GM19397 (cell line): ENCODE measurements at regions not wholly inside any gene's neighbourhood (a gene's known extent, or its start where the extent isn't known, plus 50 kb on each side); places are given as distances from the start of the nearest gene placed in this dataset.

Source experiments
- ATAC-seq: cut with Tn5 transposase; IDR thresholded peaks from one replicate; pipeline ENCODE4 v1.9.1; 2021; ENCODE audit warnings: mild to moderate bottlenecking, moderate library complexity; ENCODE audit not compliant: unreplicated experiment

- ATAC-seq: no peak
Measured at GRCh38 chr9:515665-516064, 301.0 kb downstream of the DOCK8 start.

- ATAC-seq: no peak
Measured at GRCh38 chr9:517993-518392, 303.3 kb downstream of the DOCK8 start.

GRCh38 chr9:518540-518939 is 303.9 kb downstream of the DOCK8 start:
- ATAC-seq: no peak

GRCh38 chr9:519579-519978 is 304.9 kb downstream of the DOCK8 start:
- ATAC-seq: no peak

GRCh38 chr9:520302-520701 is 305.6 kb downstream of the DOCK8 start:
- no peak for ATAC-seq

- ATAC-seq: no peak
Measured at GRCh38 chr9:522190-522589, 307.5 kb downstream of the DOCK8 start.

- ATAC-seq: no peak
Measured at GRCh38 chr9:522658-523057, 308.0 kb downstream of the DOCK8 start.

- ATAC-seq: no peak
Measured at GRCh38 chr9:523444-523843, 308.8 kb downstream of the DOCK8 start.

GRCh38 chr9:524008-524407 is 309.3 kb downstream of the DOCK8 start:
- no peak for ATAC-seq

- no peak for ATAC-seq
Measured at GRCh38 chr9:526904-527591, 312.4 kb downstream of the DOCK8 start.

- ATAC-seq: no peak
Measured at GRCh38 chr9:529731-530130, 311.8 kb upstream of the DMRT1 start.

- no peak for ATAC-seq
Measured at GRCh38 chr9:530681-531080, 310.8 kb upstream of the DMRT1 start.

GRCh38 chr9:532707-533106 is 308.8 kb upstream of the DMRT1 start:
- ATAC-seq: no peak

- ATAC-seq: no peak
Measured at GRCh38 chr9:534886-535285, 306.6 kb upstream of the DMRT1 start.

- ATAC-seq: no peak
Measured at GRCh38 chr9:535356-535755, 306.1 kb upstream of the DMRT1 start.

GRCh38 chr9:536597-537511 is 304.6 kb upstream of the DMRT1 start:
- ATAC-seq: no peak

GRCh38 chr9:543478-543877 is 298.0 kb upstream of the DMRT1 start:
- ATAC-seq: no peak

GRCh38 chr9:545480-545879 is 296.0 kb upstream of the DMRT1 start:
- no peak for ATAC-seq

GRCh38 chr9:546235-546634 is 295.3 kb upstream of the DMRT1 start:
- ATAC-seq: no peak

GRCh38 chr9:546797-547223 is 294.7 kb upstream of the DMRT1 start:
- ATAC-seq: no peak

GRCh38 chr9:547314-547713 is 294.2 kb upstream of the DMRT1 start:
- no peak for ATAC-seq

- no peak for ATAC-seq
Measured at GRCh38 chr9:549455-549997, 292.0 kb upstream of the DMRT1 start.
